Tibial nerve (tissue), 4 donors: ENCODE measurements at regions not wholly inside any gene's neighbourhood (a gene's known extent, or its start where the extent isn't known, plus 50 kb on each side); places are given as distances from the start of the nearest gene placed in this dataset.

Source experiments
- DNase-seq, 2 donors: peaks; one replicate each; pipeline ENCODE4 v3.0.0-alpha.2; 2019; ENCODE audit warnings: low spot score in 2 of 2
- H3K27ac ChIP-seq, 4 donors: fragments of 200-600 bp; sonication (generic) in 3 of 4; one replicate each; pipeline ENCODE4 v1.5.1; 2017 to 2019; ENCODE audit warnings: mild to moderate bottlenecking in 1 of 4
- H3K27me3 ChIP-seq, 2 donors: fragments of 200-600 bp; sonication (generic) in 1 of 2; one replicate each; pipeline versions ENCODE4 v1.5.1 to v1.6.0; 2017 to 2019
- H3K36me3 ChIP-seq, 3 donors: fragments of 200-600 bp; sonication (generic); one replicate each; pipeline ENCODE4 v1.5.1; 2018 to 2019
- H3K4me1 ChIP-seq, 4 donors: fragments of 200-600 bp; sonication (generic) in 3 of 4; one replicate each; pipeline ENCODE4 v1.5.1; 2017 to 2019
- H3K4me3 ChIP-seq, 4 donors: fragments of 200-600 bp; sonication (generic) in 3 of 4; one replicate each; pipeline ENCODE4 v1.5.1; 2017 to 2019; ENCODE audit warnings: mild to moderate bottlenecking in 1 of 4, moderate library complexity in 1 of 4
- H3K9me3 ChIP-seq, 4 donors: fragments of 200-600 bp; sonication (generic) in 3 of 4; one replicate each; pipeline ENCODE4 v1.5.1; 2017 to 2019
- EP300 ChIP-seq, 2 donors: sonication (generic); formaldehyde crosslinking; IDR thresholded peaks; one replicate each; pipeline ENCODE4 v1.6.1; 2017; ENCODE audit warnings: antibody characterized with exemption in 2 of 2, mild to moderate bottlenecking in 1 of 2
- POLR2A ChIP-seq, 2 donors: fragments of 450-650 bp; IDR thresholded peaks; one replicate each; pipeline ENCODE4 v1.6.1; 2017; ENCODE audit warnings: antibody characterized with exemption in 2 of 2, mild to moderate bottlenecking in 2 of 2, moderate library complexity in 2 of 2
- WGBS, 2 donors: methylation state at CpG; one replicate each; pipeline ENCODE4 v1.1.5; 2018; 5-methylcytosine and 5-hydroxymethylcytosine counted together
- TF ChIP-seq, protein P1 (sequence below), 5 experiments: fragments of 200-600 bp in 3 of 5; fragments of 450-650 bp in 2 of 5; sonication (generic) in 3 of 5; IDR thresholded peaks; one replicate each; pipeline ENCODE4 v1.5.1; 2016 to 2019; ENCODE audit warnings: antibody characterized with exemption in 5 of 5, mild to moderate bottlenecking in 3 of 5, moderate library complexity in 2 of 5

- Histone ChIP-seq H3K9me3 (no peaks in the 10 kb centered on the region), H3K4me3 (no peak overlapping the region), H3K4me1 (no peaks in the 10 kb centered on the region), H3K36me3 (no peaks in the 10 kb centered on the region), H3K27me3 (no peaks in the 10 kb centered on the region), H3K27ac (no peak overlapping the region)
- TF ChIP-seq EP300 (IDR thresholded peaks at IDR 0.05) (no peak), POLR2A (IDR thresholded peaks at IDR 0.05) (no peak)
- TF ChIP-seq, protein P1, sequence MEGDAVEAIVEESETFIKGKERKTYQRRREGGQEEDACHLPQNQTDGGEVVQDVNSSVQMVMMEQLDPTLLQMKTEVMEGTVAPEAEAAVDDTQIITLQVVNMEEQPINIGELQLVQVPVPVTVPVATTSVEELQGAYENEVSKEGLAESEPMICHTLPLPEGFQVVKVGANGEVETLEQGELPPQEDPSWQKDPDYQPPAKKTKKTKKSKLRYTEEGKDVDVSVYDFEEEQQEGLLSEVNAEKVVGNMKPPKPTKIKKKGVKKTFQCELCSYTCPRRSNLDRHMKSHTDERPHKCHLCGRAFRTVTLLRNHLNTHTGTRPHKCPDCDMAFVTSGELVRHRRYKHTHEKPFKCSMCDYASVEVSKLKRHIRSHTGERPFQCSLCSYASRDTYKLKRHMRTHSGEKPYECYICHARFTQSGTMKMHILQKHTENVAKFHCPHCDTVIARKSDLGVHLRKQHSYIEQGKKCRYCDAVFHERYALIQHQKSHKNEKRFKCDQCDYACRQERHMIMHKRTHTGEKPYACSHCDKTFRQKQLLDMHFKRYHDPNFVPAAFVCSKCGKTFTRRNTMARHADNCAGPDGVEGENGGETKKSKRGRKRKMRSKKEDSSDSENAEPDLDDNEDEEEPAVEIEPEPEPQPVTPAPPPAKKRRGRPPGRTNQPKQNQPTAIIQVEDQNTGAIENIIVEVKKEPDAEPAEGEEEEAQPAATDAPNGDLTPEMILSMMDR (IDR thresholded peaks at IDR 0.05), result no peak
- no peak for DNase-seq
- 57 to 65% methylated on average over 8 of the region's 8 CpGs for WGBS, 2 donors
Measured at GRCh38 chr2:195009202-195009601, 647.8 kb upstream of the SLC39A10 start.

DNA sequence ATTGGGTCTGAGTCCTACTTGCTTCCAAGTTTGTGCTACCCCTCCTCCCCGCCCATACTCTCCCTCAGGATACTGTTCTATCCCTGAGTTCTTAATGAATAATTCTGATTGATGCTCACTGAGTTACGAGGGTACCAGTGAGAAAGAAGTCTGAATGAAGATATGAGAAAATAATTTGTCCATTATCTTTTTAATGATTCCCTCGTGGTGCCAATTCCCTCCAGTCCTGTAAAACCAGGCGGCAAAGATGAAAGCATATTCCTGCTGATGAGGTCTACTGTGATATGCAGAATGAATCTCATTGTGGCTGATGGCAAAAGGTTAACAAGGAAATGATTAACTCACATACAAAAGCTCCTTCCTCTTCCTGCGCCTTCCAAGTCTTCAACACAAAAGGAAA, 650.2 kb upstream of the SLC39A10 start:
- no peaks in the 10 kb centered on the region for H3K36me3 ChIP-seq
- no peak for DNase-seq
- H3K27ac ChIP-seq, result no peak overlapping the region
- H3K27me3 ChIP-seq, result no peaks in the 10 kb centered on the region
- no peaks in the 10 kb centered on the region for H3K4me1 ChIP-seq
- no peak for TF ChIP-seq POLR2A (IDR thresholded peaks at IDR 0.05)
- 51 to 56% methylated on average over 5 of the region's 5 CpGs for WGBS, 2 donors
- no peaks in the 10 kb centered on the region for H3K9me3 ChIP-seq
- no peak overlapping the region for H3K4me3 ChIP-seq

- TF ChIP-seq, protein P1 (IDR thresholded peaks at IDR 0.05), result no peak
- TF ChIP-seq EP300 (IDR thresholded peaks at IDR 0.05) (no peak), POLR2A (IDR thresholded peaks at IDR 0.05) (no peak)
- WGBS, 2 donors, result 45 to 65% methylated on average over 4 of the region's 4 CpGs
Measured at GRCh38 chr2:195003881-195004471, 653.0 kb upstream of the SLC39A10 start.

GRCh38 chr2:195001924-195002323, 655.1 kb upstream of the SLC39A10 start:
- no peak for DNase-seq
- no peak overlapping the region for H3K4me3 ChIP-seq
- no peaks in the 10 kb centered on the region for H3K36me3 ChIP-seq
- H3K9me3 ChIP-seq, result no peaks in the 10 kb centered on the region
- TF ChIP-seq, protein P1 (IDR thresholded peaks at IDR 0.05), result no peak
- TF ChIP-seq EP300 (IDR thresholded peaks at IDR 0.05) (no peak), POLR2A (IDR thresholded peaks at IDR 0.05) (no peak)
- WGBS, 2 donors, result 88 to 91% methylated on average over 3 of the region's 3 CpGs
- H3K27me3 ChIP-seq, result no peaks in the 10 kb centered on the region
- H3K27ac ChIP-seq, result no peak overlapping the region
- H3K4me1 ChIP-seq, result no peaks in the 10 kb centered on the region

More at GRCh38 chr2:195003881-195004471, 653.0 kb upstream of the SLC39A10 start:
- H3K4me1 ChIP-seq, result no peaks in the 10 kb centered on the region
- H3K9me3 ChIP-seq, result no peaks in the 10 kb centered on the region
- H3K27me3 ChIP-seq, result no peaks in the 10 kb centered on the region
- no peaks in the 10 kb centered on the region for H3K36me3 ChIP-seq
- no peak for DNase-seq
- H3K4me3 ChIP-seq, result no peak overlapping the region
- no peak overlapping the region for H3K27ac ChIP-seq

DNA sequence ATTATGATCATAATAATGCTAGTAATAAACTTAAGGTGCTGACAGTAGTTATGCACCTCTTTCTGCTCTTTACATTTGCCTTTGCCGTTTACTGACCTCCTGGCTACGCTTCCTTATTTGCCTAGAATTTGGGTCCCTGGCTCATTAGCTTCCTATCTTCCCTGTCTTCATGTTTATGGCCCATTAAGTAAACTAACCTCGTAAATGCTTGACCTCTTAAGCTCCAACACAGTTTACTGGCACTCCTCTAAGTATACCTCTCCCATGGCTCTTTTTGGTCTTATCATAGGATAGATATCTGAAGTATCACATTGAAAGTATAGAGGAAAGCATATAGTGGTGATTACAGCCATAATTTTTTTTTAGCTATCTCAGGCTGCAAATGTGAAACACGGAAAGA, 657.3 kb upstream of the SLC39A10 start:
- Histone ChIP-seq H3K27me3 (no peaks in the 10 kb centered on the region), H3K27ac (no peak overlapping the region), H3K4me3 (no peak overlapping the region), H3K4me1 (no peaks in the 10 kb centered on the region), H3K9me3 (no peaks in the 10 kb centered on the region), H3K36me3 (no peaks in the 10 kb centered on the region)
- no peak for TF ChIP-seq EP300 (IDR thresholded peaks at IDR 0.05)
- no peak for TF ChIP-seq POLR2A (IDR thresholded peaks at IDR 0.05)
- TF ChIP-seq, protein P1 (IDR thresholded peaks at IDR 0.05), result no peak
- WGBS, 2 donors, result 59% methylated on average over 4 of the region's 4 CpGs
- DNase-seq, result no peak

DNA sequence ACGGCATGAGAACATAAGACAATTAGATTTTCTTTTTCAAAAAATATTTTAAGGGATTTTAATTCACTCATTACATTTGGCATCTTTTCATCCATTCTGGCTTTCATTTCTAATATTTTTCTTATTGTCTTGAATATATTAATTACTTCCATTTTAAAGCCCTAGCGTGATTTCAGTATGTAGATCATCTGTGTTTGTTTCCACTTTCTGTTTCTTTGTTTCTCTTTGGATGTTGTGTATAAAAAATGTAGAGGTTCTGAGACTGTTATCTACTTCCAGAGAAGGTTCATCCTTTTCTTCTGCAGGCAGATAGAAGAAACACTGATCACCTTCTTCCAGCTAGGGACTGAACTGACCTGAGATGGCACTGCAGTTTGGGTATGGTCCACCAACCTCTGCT, 664.4 kb upstream of the SLC39A10 start:
- DNase-seq, result no peak
- no peaks in the 10 kb centered on the region for H3K27me3 ChIP-seq
- no peak overlapping the region for H3K27ac ChIP-seq
- no peak overlapping the region for H3K4me3 ChIP-seq
- WGBS, 2 donors, result 71 to 76% methylated on average over 2 of the region's 2 CpGs
- H3K4me1 ChIP-seq, result no peaks in the 10 kb centered on the region
- no peaks in the 10 kb centered on the region for H3K9me3 ChIP-seq
- no peaks in the 10 kb centered on the region for H3K36me3 ChIP-seq
- TF ChIP-seq POLR2A (IDR thresholded peaks at IDR 0.05) (no peak), EP300 (IDR thresholded peaks at IDR 0.05) (no peak)
- TF ChIP-seq, protein P1 (IDR thresholded peaks at IDR 0.05), result no peak
